GM19397 (cell line): ENCODE measurements at regions not wholly inside any gene's neighbourhood (a gene's known extent, or its start where the extent isn't known, plus 50 kb on each side); places are given as distances from the start of the nearest gene placed in this dataset.
"Not testable (repeated sequence)": the region's sequence is repeated elsewhere in the genome, so short reads cannot be mapped to it uniquely, and the experiment has no call there.

Source experiments
- ATAC-seq: cut with Tn5 transposase; IDR thresholded peaks from one replicate; pipeline ENCODE4 v1.9.1; 2021; ENCODE audit warnings: mild to moderate bottlenecking, moderate library complexity; ENCODE audit not compliant: unreplicated experiment

DNA sequence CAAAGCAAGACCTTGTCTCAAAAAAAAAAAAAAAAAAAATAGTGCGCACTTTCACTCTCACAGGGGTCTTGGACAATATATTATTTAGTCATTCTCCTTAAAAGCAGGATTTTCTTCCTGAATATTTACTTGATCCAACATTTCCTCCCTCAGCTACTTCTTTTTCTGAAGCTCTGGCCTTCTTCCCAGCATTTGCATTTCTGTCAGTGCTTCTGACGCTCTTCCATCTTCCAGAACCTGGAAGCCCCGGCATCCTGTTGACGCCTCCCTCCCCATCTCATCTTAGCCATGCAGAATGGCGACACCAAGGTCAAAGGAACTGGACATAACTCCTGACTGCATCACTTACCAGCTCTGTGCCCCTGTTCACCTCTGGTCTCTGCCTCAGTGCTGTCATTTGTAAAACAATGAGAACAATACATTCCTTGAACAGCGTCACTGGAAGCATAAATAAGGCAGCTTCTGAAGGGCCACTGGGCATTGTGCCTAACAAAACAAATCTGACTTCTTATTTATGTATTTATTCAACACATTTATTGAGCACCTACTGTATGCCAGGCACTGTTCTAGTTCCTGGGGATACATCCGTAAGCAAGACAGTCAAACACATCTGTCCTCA is 90.9 kb upstream of the MDM1 start:
- no peak for ATAC-seq

DNA sequence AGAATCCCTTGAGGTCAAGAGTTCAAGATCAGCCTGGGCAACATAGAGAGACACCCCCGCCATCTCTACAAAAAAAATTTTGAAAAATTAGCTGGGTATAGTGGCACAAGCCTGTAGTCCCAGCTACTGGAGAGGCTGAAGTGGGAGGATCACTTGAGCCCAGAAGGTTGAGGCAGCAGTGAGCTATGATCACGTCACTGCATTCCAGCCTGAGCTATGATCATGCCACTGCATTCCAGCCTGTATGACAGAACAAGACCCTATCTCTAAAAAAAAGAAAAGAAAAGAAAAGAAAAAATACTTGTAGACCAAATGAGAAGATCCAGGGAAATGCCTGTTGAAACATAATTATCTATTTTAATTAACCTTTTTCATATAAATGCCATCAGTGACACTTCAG is 93.8 kb upstream of the MDM1 start:
- ATAC-seq: no peak

DNA sequence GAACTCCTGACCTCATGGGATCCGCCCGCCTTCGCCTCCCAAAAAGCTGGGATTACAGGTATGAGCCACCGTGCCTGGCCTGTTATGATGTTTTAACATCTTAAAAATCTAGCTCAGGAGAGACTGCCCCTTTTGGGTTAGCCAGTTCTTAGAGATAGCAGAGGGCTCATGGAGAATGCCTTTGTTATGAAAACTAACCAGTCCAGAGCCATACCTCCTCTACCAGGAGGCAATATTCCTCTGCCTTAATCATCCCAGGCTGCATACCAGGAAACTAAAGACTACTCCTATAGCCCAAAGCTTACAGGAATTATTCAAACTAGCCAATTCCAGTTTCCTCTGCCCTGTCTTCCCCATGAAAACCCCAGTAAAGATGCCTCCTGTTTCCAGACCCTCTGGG is 96.0 kb upstream of the MDM1 start:
- no peak for ATAC-seq

DNA sequence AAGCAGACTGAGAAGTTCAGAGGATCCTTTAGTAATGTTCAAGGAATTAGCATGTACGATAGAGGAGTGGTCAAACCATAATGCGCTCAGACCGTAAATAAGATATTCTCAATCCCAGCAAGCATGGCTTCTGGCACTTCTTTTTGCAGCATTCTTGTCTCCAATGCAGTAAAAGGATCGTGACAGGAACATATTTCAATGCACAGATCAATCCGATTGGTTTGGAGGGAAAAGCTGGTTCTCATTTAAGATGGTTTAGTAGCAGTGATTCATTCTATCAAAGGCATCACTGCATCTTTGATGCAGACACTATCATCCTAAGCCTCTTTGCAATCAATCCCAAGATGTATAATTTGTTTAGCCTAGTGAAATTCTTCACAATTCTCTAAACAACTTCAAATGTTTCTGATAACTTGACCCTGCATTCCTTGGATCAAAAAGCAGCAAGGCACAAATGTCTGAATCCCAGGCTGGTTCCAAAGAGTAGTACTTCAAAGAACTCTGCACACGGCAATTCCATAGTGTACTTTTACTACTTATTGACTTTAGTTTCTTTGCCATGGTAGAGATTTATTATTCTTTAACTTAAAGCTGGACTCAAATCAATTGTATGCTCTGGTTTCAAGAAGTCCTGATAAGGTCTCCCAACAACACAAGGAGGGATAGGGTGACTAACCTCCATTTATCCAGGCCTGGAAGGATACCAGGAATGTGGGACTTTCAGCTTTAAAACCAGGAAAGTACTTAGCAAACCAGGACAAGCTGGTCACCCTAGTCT is 96.8 kb upstream of the MDM1 start:
- ATAC-seq: no peak

DNA sequence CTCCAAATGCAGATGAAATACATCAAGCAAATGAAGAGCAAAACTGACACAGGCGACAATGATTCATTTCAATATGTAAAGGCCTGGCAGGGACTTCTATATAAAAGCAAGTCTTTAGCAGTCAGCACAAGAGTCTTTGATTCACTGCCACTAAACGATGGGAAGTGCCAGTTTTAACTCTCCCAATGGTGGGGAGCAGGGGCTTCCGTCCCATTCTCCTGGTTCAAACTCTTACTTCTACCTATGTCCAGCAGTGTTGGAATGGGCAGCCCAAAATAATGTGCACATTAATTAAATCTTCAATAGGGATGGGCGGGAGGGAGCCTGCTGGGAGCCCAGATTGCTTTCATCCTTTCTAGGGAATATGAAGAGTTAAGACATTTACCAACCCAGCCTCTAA is 97.5 kb upstream of the MDM1 start:
- ATAC-seq: no peak

DNA sequence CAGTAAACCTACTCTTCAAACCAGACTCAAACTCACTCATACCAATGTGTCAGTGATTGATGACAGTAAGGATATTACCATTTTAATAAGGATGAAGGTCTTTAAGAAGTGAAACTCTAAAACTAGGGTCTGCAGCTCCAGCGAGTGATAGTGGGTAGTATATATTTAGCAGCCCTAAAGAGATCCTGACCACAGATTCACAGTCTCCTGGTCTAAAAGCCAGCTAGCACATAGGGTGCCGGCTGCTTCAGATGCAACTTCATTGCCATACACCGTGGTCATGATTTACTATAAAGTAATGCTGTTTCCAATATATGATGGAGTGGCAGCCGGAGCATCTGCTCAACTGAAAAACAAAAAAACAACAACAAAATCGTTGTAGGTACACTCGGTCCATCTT is 99.6 kb upstream of the MDM1 start:
- ATAC-seq: no peak

DNA sequence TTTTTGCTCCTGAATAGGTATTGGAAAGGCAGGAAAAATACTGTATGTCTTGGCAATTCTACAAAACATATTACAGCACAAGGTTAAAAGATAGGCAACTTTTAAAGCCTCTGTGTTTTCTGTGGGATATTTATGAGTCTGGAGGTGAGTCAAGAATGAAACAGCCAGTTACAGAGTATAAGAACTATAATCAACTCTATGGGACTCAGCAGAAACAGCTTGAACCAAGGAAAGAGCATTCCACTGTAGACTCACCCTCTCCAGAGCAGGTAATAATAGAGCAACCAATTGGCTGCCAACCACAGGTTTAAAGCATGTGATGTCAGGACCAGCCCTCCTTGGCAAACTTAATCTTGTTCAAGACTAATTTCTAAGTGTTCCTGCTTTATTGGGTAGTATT is 100.5 kb upstream of the MDM1 start:
- no peak for ATAC-seq

DNA sequence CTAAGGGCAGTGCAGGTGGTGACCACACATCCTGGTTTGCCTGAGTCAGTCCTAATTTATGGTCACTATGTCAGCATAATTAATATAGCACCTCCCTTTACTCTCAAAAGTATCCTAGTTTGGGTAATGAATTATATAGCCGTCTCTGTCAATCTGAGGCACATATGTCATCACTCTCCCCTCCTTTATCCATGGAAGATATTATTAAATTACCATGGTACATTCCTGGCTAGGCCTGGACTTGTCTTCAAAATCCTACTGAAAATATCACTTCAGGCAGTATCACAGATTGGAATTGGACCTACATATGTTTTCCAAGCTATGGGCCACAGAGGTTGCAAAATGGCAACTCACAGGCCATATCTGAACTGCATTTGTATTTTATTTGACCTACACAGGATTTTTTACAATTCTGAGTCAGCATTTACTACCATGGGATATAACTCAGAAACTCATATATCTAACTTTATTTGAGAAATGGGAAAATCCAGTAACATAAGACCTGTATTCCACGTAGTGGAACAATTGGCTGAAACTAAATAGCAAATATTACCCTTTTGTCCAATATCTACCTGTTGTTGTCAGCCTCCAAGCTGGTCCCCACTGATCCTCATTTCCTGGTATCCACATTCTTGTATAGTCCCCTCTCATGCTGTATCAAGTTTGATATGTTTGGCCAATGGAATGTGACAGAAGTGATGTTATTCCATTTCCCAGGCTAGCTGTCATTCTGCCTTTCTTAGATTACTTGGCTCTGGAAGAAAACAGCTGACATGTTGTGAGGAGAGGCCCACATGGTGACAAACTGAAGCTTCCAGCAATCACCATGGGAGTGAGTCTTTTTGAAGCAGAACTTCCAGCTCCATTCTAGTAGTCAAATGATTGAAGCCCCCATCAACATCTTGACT is 102.5 kb upstream of the MDM1 start:
- ATAC-seq: no peak

DNA sequence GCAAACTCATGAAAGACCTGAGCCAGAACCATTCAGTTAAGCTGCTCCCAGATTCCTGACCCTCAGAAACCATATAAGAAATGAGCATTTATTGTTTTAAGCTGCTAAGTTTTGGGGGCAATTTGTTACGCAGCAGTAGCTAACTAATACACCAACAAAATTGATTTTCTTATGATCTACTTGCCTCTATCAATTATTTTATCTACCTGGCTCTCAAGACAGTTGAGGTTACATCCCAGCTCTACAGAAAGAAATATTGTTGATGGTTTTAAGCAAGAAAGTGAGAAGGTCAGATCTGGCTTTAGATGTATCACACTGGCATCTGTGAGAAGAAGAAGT is 103.1 kb upstream of the MDM1 start:
- ATAC-seq: no peak

DNA sequence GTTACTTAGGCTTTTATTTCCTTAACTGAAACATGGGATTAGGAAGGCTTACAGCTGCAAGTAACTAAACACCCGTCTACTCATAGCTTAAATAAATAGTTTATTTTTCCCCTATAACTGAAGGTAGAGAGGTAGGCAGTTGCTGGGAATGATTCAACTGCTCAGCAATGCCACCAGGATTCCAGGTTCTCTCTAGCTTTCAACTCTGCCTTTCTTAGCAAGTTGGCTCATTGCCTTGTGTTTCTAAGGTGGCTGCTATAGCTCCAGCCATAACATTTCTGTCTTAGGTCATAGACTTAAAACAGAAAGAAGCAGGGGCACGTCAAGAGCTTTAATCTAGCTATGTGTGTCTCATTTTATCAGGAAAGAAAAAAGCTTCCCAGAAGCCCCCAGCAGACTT is 103.7 kb upstream of the MDM1 start:
- no peak for ATAC-seq

DNA sequence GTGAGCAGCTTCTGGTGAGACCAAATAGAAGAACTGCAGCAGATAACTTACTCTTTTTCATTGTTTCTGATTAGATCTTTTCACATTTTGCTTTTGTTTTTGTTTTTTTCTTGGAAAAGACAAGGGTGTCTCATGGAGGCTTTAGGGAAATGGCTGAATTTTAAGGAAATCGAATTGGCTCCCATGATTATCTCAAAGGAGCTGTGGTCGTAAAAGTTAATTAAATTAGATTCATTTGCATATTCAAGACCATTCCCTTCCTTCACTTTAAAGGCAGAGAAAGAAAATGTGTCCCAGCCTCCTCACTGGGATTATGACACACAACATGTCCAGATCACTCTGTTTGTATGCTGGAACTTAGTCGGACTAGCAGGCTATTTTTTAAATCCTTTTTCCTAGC is 106.4 kb upstream of the MDM1 start:
- no peak for ATAC-seq

DNA sequence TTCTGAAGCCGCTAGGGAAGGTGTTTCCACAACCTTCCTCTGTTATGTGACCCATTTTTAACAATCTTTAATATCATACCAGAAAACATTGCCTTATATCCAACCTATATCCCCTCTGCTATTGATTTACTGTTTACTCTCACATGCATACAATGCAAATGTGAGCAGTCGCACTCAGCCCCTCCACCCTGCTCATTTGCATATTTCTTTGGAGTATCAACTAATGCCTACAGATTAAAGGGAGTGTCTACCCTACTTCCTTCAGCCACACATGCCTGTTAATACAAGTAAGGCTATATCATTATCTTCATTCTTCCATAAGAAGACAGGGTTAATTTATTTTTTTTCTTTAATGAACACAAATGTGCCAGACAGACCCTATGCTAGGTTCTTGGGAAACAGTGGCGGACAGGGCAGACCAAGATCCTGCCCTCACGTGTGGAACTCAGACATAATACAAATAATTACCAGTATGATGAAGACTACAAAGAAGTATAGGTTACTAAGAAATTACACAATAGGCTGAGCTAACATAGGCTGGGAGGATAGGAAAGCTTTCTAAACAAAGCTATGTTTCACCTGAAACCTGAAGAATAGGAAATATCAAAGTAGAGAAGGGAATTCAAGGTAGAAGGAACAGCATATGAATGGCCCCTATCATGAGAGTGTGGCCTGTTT is 107.3 kb upstream of the MDM1 start:
- no peak for ATAC-seq

DNA sequence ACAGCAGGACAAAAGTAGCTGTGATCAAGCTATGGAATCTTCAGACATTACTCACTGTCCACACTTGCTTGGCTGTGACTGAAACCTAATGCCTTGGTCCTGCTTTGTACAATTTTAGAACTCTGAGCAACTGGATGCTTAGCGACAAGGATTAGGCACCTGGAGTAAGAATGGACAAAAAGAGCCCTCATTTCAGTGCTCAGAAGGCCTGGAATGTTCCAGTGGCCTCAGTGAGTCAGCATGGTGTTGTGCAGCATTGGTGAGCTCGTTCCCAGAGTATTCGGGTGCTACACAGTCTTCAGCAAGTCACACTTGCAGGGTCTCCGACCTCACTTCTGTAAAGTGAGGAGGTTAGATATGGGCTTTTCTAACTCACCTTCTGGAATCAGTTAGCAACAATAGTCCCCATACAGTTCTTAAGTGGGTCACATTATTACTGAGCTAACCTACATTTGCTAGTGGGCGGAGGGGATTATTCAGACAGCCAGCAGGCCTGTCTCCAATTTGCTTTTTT is 108.0 kb upstream of the MDM1 start:
- ATAC-seq: no peak

DNA sequence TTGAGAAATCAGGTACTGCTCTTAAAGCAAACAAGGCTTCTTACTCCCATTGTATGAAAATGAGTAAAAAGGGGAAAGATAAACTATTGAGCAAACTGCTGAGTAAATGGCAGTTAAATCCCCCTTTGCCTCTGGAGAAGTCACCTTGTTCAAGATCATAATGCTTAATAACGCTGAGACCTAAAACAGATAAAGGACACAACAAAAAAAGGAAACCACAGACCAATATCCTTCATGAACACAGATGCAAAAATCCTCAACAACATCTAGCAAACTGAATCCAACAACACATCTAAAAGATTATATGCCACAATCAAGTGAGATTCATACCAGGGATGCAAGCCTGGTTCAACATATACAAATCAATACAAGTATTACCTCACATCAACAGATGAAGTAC is 109.0 kb upstream of the MDM1 start:
- ATAC-seq: no peak

DNA sequence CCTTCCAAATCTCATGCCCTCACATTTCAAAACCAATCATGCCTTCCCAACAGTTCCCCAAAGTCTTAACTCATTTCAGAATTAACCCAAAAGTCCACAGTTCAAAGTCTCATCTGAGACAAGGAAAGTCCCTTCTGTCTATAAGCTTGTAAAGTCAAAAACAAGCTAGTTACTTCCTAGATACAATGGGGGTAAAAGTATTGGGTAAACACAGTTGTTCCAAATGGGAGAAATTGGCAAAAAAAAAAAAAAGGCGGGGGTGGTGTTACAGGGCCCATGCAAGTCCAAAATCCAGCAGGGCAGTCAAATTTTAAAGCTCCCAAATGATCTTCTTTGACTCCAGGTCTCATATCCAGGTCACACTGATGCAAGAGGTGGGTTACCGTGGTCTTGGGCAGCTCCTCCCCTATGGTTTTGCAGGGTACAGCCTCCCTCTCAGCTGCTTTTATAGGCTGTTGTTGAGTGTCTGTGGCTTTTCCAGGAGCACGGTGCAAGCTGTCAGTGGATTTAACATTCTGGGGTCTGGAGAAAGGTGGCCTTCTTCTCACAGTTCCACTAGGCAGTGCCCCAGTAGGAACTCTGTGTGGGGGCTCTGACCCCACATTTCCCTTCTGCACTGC is 110.3 kb upstream of the MDM1 start:
- ATAC-seq: not testable (repeated sequence)

DNA sequence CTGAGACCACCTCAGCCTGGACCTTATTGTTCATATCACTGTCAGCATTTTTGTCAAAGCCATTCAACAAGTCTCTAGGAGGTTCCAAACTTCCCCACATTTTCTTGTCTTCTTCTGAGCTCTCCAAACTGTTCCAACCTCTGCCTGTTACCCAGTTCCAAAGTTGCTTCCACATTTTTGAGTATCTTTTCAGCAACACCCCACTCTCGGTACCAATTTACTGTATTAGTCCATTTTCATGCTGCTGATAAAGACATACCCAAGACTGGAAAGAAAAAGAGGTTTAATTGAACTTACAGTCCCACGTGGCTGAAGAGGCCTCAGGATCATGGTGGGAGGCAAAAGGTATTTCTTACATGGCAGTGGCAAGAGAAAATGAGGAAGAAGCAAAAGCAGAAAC is 111.5 kb upstream of the MDM1 start:
- not testable (repeated sequence) for ATAC-seq

DNA sequence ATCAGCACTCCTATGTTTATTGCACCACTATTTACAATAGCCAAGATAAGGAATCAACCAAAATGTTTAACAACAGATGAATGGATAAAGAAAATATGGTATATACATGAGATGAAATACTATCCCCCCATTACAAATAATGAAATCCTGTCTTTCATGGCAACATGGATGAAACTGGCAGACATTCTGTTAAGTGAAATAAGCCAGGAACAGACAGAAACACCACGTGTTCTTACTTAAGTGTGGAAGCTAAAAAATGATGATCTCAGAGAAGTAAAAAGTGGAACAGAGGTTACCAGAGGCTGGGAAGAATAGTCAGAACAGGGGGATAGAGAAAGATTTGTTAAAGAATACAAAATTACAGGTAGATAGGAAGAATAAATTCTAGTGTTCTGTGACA is 113.7 kb upstream of the MDM1 start:
- no peak for ATAC-seq

DNA sequence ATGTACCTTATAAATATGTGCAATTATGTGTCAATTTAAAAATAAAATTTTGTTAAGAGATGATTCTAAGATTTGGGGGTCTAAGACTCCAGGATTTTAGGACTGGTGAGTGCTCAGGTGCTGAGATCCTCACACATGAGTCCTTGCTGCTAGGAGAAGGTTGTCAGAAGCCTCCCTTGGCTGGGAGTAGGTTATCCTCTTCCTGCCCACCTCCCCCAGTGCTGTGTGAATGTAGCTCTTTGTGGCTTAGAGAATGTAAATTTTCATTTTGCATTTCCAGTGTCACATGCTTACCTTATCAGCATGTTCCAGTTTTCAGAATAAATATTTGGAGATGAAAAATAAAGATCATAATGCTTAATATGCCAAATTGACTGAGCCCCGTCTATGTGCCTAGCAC is 114.2 kb upstream of the MDM1 start:
- ATAC-seq: no peak

DNA sequence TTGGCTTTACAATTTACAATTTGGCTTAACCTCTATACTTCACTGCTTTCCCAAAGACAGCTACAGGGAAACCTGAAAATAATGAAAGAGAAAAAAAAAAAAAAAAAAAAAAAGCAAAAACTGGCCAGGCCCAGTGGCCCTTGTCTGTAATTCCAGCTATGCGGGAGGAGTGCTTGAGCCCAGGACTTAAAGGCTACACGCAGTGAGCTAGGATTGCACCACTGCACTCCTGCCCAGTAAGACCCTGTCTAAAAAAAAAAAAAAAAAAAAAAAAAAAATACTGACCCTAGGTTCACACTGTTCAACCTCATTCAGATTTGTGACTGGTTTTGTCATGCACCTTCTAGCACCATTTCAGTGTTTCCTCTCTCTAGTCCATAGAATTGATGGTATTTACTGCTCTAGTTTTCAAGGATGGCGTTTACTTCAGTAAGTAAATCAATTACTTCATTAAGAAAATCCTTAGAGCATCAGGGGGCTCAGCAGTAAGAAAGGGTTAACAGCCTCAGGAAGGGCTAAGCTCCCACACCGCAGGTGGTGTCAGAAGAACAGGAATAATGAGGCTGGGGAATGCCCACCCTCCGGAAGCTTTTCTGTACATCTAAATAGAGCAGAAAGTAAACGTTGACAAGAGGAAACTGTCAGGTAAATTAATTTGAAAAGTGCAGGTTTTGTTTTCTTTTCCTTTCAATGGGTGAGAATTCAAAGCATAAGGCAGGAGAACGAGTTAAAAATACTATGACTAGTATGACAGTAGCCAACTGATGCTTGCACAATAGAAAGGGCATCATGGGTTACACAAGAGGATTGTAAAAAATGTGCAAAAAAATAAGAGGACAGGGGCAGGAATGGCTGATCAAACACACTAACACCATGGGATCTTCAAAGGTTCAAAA is 115.0 kb upstream of the MDM1 start:
- no peak for ATAC-seq

DNA sequence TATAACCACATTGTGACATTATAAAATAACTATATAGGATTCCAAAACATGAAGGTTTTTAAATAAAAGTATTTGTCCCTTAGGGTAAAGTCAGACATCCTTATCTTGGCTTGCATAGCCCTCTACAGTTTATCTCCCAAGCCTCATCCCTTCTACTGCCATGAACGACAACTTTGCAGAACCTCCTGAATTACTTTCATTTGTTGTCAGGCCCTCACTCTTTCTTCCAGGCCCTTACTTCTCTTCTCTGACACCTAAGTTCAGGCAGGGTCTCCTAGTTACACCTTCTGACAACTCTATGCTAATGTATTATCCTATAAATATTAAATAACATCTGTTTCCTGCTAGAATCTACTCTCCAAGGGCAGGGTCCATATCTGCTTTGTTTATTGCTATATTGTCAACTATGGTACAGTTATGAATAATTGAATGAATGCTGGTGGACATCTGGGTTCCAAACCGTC is 115.7 kb upstream of the MDM1 start:
- no peak for ATAC-seq
